IMR-90 (cell line): ENCODE measurements at regions not wholly inside any gene's neighbourhood (a gene's known extent, or its start where the extent isn't known, plus 50 kb on each side); places are given as distances from the start of the nearest gene placed in this dataset.

Experiments used
- ATAC-seq: fragments of 200-7000 bp; cut with Tn5 transposase; 2 replicates; pipeline ENCODE4 v1.9.1; 2020; ENCODE audit warnings: low read depth, mild to moderate bottlenecking, moderate library complexity
- BruUV-seq: library from RNA; stranded (reverse); fragments of 400-500 nt; replicated peaks from 2 replicates; lab custom pipeline; 2021; lab: Mats Ljungman, UMichigan
- CTCF ChIA-PET: fragments of 300-600 bp; formaldehyde crosslinking; extraction: SDS; loops from one replicate; lab custom pipeline; 2021; ENCODE audit warnings: antibody characterized with exemption; lab: Yijun Ruan, JAX
- POLR2A ChIA-PET: fragments of 300-600 bp; sonication (Branson Sonifier 250); formaldehyde crosslinking; loops from one replicate; lab custom pipeline; 2022; ENCODE audit warnings: antibody characterized with exemption; ENCODE audit not compliant: unreplicated experiment; lab: Charles Lee
- DNase-seq: peaks from one replicate; pipeline ENCODE4 v3.0.0; 2013
- H2AFZ ChIP-seq: replicated peaks from 2 replicates; pipeline ENCODE3; 2013; ENCODE audit warnings: low read length, mild to moderate bottlenecking; ENCODE audit not compliant: poor library complexity
- H2AK5ac ChIP-seq: 2 replicates; pipeline ENCODE4 v1.6.1; 2013; ENCODE audit warnings: low read depth, low read length, inconsistent platforms
- H2AK9ac ChIP-seq: replicated peaks from 2 replicates; pipeline ENCODE3; 2013; ENCODE audit warnings: mild to moderate bottlenecking, low read depth, low read length, moderate library complexity; ENCODE audit not compliant: poor library complexity
- H2BK120ac ChIP-seq: 2 replicates; pipeline ENCODE4 v1.6.1; 2013; ENCODE audit warnings: low read depth, low read length, inconsistent platforms
- H2BK15ac ChIP-seq: 3 replicates; pipeline ENCODE4 v1.6.1; 2013; ENCODE audit warnings: low read depth, low read length, inconsistent platforms
- H2BK20ac ChIP-seq: 2 replicates; pipeline ENCODE4 v1.6.1; 2013; ENCODE audit warnings: low read depth, mild to moderate bottlenecking, inconsistent platforms, low read length, moderate library complexity
- H2BK5ac ChIP-seq: 2 replicates; pipeline ENCODE4 v1.6.1; 2013; ENCODE audit warnings: mild to moderate bottlenecking, low read depth, low read length, inconsistent platforms; ENCODE audit not compliant: poor library complexity, severe bottlenecking
- H3K14ac ChIP-seq: replicated peaks from 2 replicates; pipeline ENCODE4 v1.6.1; 2013; ENCODE audit warnings: low read depth, low read length, inconsistent platforms
- H3K18ac ChIP-seq: 2 replicates; pipeline ENCODE4 v1.6.1; 2013; ENCODE audit warnings: low read depth, low read length, control low read depth
- H3K23ac ChIP-seq: 2 replicates; pipeline ENCODE4 v1.6.1; 2013; ENCODE audit warnings: low read depth, low read length, inconsistent platforms
- H3K27ac ChIP-seq: 2 replicates; pipeline ENCODE4 v1.5.1; 2013; ENCODE audit warnings: mild to moderate bottlenecking, control low read depth, low read length; ENCODE audit not compliant: insufficient read depth
- H3K27me3 ChIP-seq: 2 replicates; pipeline ENCODE4 v1.6.1; 2013; ENCODE audit warnings: low read length; ENCODE audit not compliant: control insufficient read depth, insufficient read depth
- H3K36me3 ChIP-seq: 2 replicates; pipeline ENCODE4 v1.6.1; 2013; ENCODE audit warnings: low read length, mixed read lengths; ENCODE audit not compliant: control insufficient read depth, insufficient read depth
- H3K4ac ChIP-seq: 2 replicates; pipeline ENCODE4 v1.6.1; 2013; ENCODE audit warnings: low read depth, low read length, inconsistent platforms
- H3K4me1 ChIP-seq: 2 replicates; pipeline ENCODE4 v1.6.1; 2013; ENCODE audit warnings: low read length, mixed read lengths; ENCODE audit not compliant: control insufficient read depth, insufficient read depth
- H3K4me2 ChIP-seq: 2 replicates; pipeline ENCODE4 v1.6.1; 2013; ENCODE audit warnings: low read depth, mild to moderate bottlenecking, control low read depth, low read length, moderate library complexity
- H3K4me3 ChIP-seq: 2 replicates; pipeline ENCODE4 v1.5.1; 2013; ENCODE audit warnings: low read depth, mild to moderate bottlenecking, control low read depth, low read length, moderate library complexity; ENCODE audit not compliant: insufficient read depth
- H3K56ac ChIP-seq: 2 replicates; pipeline ENCODE4 v1.6.1; 2013; ENCODE audit warnings: low read length, inconsistent platforms; ENCODE audit not compliant: insufficient read depth; ENCODE audit errors: extremely low read depth
- H3K79me1 ChIP-seq, 2 experiments: 2 replicates each; pipeline ENCODE4 v1.6.1; 2013; ENCODE audit warnings: low read length in 2 of 2, inconsistent platforms in 1 of 2, low read depth in 1 of 2
- H3K9ac ChIP-seq: 2 replicates; pipeline ENCODE4 v1.6.1; 2013; ENCODE audit warnings: low read depth, low read length, control low read depth
- H3K9me1 ChIP-seq: 2 replicates; pipeline ENCODE4 v1.6.1; 2013; ENCODE audit warnings: low read length, inconsistent platforms; ENCODE audit not compliant: insufficient read depth
- H3K9me3 ChIP-seq: 2 replicates; pipeline ENCODE4 v1.6.1; 2013; ENCODE audit warnings: low read length; ENCODE audit not compliant: control insufficient read depth, insufficient read depth
- H4K20me1 ChIP-seq: 2 replicates; pipeline ENCODE4 v1.6.1; 2013; ENCODE audit warnings: low read length, inconsistent platforms; ENCODE audit not compliant: insufficient read depth
- H4K5ac ChIP-seq: 2 replicates; pipeline ENCODE4 v1.6.1; 2013; ENCODE audit warnings: mild to moderate bottlenecking, low read depth, low read length, control low read depth
- H4K8ac ChIP-seq, 2 experiments: 2 replicates each; pipeline ENCODE4 v1.6.1; 2013; ENCODE audit warnings: low read depth in 2 of 2, low read length in 2 of 2, control low read depth in 1 of 2, inconsistent platforms in 1 of 2
- H4K91ac ChIP-seq: 2 replicates; pipeline ENCODE4 v1.6.1; 2013; ENCODE audit warnings: low read depth, low read length, inconsistent platforms; ENCODE audit not compliant: insufficient read depth
- BHLHE40 ChIP-seq: fragments of 150-350 bp; IDR thresholded peaks from 2 replicates; pipeline ENCODE4 v1.6.1; 2016; ENCODE audit warnings: mild to moderate bottlenecking, low read depth, low read length
- CHD1 ChIP-seq: IDR thresholded peaks from 2 replicates; pipeline ENCODE4 v1.6.1; 2012; ENCODE audit warnings: low read depth, low read length, improper control_type of control experiment
- ELK1 ChIP-seq: fragments of 150-350 bp; IDR thresholded peaks from 2 replicates; pipeline ENCODE4 v1.6.1; 2016; ENCODE audit warnings: low read depth, mild to moderate bottlenecking, low read length, moderate library complexity, borderline replicate concordance
- FOS ChIP-seq: fragments of 150-350 bp; IDR thresholded peaks from 2 replicates; pipeline ENCODE4 v1.6.1; 2016; ENCODE audit warnings: low read depth, low read length
- MAFK ChIP-seq: IDR thresholded peaks from 2 replicates; pipeline ENCODE4 v1.6.1; 2012; ENCODE audit warnings: low read depth, low read length, improper control_type of control experiment
- POLR2A ChIP-seq: IDR thresholded peaks from 2 replicates; pipeline ENCODE4 v1.6.1; 2012; ENCODE audit warnings: mild to moderate bottlenecking, low read depth, low read length
- SMC3 ChIP-seq: fragments of 150-350 bp; IDR thresholded peaks from 2 replicates; pipeline ENCODE4 v1.6.1; 2016; ENCODE audit warnings: low read depth, mild to moderate bottlenecking, antibody characterized with exemption, low read length, moderate library complexity
- WGBS, 2 experiments: methylation state at CpG; one replicate each; pipeline versions ENCODE4 v1.1.5 to v1.1.7; 2013; ENCODE audit warnings: missing lambda C conversion rate in 2 of 2; ENCODE audit not compliant: insufficient read length in 1 of 2; ENCODE audit errors: extremely low coverage in 2 of 2; 5-methylcytosine and 5-hydroxymethylcytosine counted together
- dilution Hi-C: fragments of 300-500 bp; cut with HindIII; formaldehyde crosslinking; loops from one replicate; pipeline ENCODE4 v1.14.3; 2018; ENCODE audit warnings: low sequenced_read_pairs; ENCODE audit not compliant: unreplicated experiment
- in situ Hi-C: fragments of 300-500 bp; cut with MboI; formaldehyde crosslinking; loops from 3 replicates; pipeline ENCODE4 v1.14.3; 2019; ENCODE audit warnings: low sequenced_read_pairs, inconsistent platforms, mixed read lengths
- intact Hi-C: fragments of 100-400 bp; cut with micrococcal nuclease; formaldehyde crosslinking; loops from 2 replicates; pipeline ENCODE4 v1.10.0; 2022
- TF ChIP-seq, protein P1 (sequence below): conservative IDR thresholded peaks from 2 replicates; pipeline ENCODE4 v1.5.1; 2012; ENCODE audit warnings: mild to moderate bottlenecking, low read depth, low read length, improper control_type of control experiment

DNA sequence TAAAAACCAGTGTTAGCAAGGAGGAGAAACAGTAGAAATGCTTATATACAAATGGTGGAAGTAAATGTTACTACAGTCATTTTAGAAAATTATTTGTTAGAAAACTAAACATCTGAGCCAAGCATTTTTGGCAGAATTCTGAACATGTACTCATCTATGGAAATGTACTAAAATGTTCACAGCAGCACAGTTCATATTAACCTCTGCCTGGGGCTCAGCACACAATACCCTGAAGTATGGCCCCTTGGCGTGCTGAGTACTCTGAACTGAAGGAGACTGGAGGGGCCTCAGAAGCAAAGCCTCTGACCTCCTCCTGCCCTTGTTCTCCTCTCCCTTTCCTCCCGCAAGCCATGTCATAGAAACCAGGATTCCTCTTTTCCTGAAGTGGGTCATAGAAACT, 66.2 kb upstream of the RALGAPA2 start:
- Histone ChIP-seq H2BK20ac (no peak overlapping the region), H3K27me3 (no peaks in the 10 kb centered on the region), H4K8ac (no peak overlapping the region), H4K91ac (no peak overlapping the region), H3K4ac (no peak overlapping the region), H4K20me1 (no peaks in the 10 kb centered on the region), H3K9me1 (no peaks in the 10 kb centered on the region), H3K18ac (no peak overlapping the region), H2BK15ac (no peak overlapping the region), H3K4me2 (no peak overlapping the region), H2BK5ac (no peak overlapping the region), H3K56ac (no peak overlapping the region), H4K5ac (no peak overlapping the region), H3K9ac (no peak overlapping the region), H2BK120ac (no peak overlapping the region), H3K4me3 (no peak overlapping the region), H3K27ac (no peak overlapping the region), H3K79me1 (no peaks in the 10 kb centered on the region), H2AFZ (no peak overlapping the region), H3K4me1 (no peaks in the 10 kb centered on the region), H3K14ac (no peak overlapping the region), H3K23ac (no peak overlapping the region), H3K9me3 (no peaks in the 10 kb centered on the region), H3K36me3 (no peaks in the 10 kb centered on the region), H2AK9ac (no peak overlapping the region), H2AK5ac (no peak overlapping the region)
- TF ChIP-seq MAFK = no peak
- TF ChIP-seq, protein P1, sequence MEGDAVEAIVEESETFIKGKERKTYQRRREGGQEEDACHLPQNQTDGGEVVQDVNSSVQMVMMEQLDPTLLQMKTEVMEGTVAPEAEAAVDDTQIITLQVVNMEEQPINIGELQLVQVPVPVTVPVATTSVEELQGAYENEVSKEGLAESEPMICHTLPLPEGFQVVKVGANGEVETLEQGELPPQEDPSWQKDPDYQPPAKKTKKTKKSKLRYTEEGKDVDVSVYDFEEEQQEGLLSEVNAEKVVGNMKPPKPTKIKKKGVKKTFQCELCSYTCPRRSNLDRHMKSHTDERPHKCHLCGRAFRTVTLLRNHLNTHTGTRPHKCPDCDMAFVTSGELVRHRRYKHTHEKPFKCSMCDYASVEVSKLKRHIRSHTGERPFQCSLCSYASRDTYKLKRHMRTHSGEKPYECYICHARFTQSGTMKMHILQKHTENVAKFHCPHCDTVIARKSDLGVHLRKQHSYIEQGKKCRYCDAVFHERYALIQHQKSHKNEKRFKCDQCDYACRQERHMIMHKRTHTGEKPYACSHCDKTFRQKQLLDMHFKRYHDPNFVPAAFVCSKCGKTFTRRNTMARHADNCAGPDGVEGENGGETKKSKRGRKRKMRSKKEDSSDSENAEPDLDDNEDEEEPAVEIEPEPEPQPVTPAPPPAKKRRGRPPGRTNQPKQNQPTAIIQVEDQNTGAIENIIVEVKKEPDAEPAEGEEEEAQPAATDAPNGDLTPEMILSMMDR = no peak
- no peak for TF ChIP-seq BHLHE40
- no peak for TF ChIP-seq ELK1
- no peak for TF ChIP-seq POLR2A
- no peak for TF ChIP-seq FOS
- no peak for TF ChIP-seq SMC3
- TF ChIP-seq CHD1 = no peak
- intact Hi-C loops = no loop called here
- ATAC-seq (no peak), DNase-seq (no peak)
- BruUV-seq = no TSS peak
- ChIA-PET CTCF (no interaction called here), POLR2A (no interaction called here)
- in situ Hi-C loops = no loop called here
- dilution Hi-C loops = no loop called here
- no CpG with 5 or more reads among the region's 2 CpGs for WGBS, 2 experiments
